ENCODE measurements at regions not wholly inside any gene's neighbourhood (a gene's known extent, or its start where the extent isn't known, plus 50 kb on each side); places are given as distances from the start of the nearest gene placed in this dataset.
A peak's percentile ranks its signal among the peaks of the same experiment; 100 is the strongest.

GRCh38 chr1:60715970-60716369 is 366.4 kb upstream of the NFIA start:
- Histone ChIP-seq H3K4me3 (no peak overlapping the region), H3K27ac (no peak overlapping the region), H3K27me3 (no peaks in the 10 kb centered on the region), H3K36me3 (no peaks in the 10 kb centered on the region), H3K9me3 (peaks cover 0 to 15% (median 0%) of the 10 kb centered on the region in 12 donors), H3K4me1 (no peaks in the 10 kb centered on the region)
- intact Hi-C loops (cut with DNase I): no loop called here
- DNase-seq (no peak), ATAC-seq (no peak)
- no peak for TF ChIP-seq POLR2A (IDR thresholded peaks at IDR 0.05)
- TF ChIP-seq CTCF (IDR thresholded peaks at IDR 0.05): no peak

- no peaks in the 10 kb centered on the region for H3K27me3 ChIP-seq
- no peak overlapping the region for H3K27ac ChIP-seq
- no peak overlapping the region for H3K4me3 ChIP-seq
- intact Hi-C loops (cut with DNase I): no loop called here
- TF ChIP-seq CTCF (IDR thresholded peaks at IDR 0.05) (no peak), POLR2A (IDR thresholded peaks at IDR 0.05) (no peak)
- H3K36me3 ChIP-seq: no peaks in the 10 kb centered on the region
- no peaks in the 10 kb centered on the region for H3K4me1 ChIP-seq
- ATAC-seq: no peak
- DNase-seq: no peak
- H3K9me3 ChIP-seq: peaks cover 0 to 18% (median 0%) of the 10 kb centered on the region in 12 donors
Observed at GRCh38 chr1:60709426-60709825, 372.9 kb upstream of the NFIA start.

- no peaks in the 10 kb centered on the region for H3K27me3 ChIP-seq
- no peaks in the 10 kb centered on the region for H3K4me1 ChIP-seq
- peaks cover 0 to 8% (median 0%) of the 10 kb centered on the region in 12 donors for H3K9me3 ChIP-seq
- no peak overlapping the region for H3K4me3 ChIP-seq
- H3K27ac ChIP-seq: no peak overlapping the region
- DNase-seq (no peak), ATAC-seq (peak in 1 of 4 donors; percentile 65)
- TF ChIP-seq POLR2A (IDR thresholded peaks at IDR 0.05) (no peak), CTCF (IDR thresholded peaks at IDR 0.05) (no peak)
- no peaks in the 10 kb centered on the region for H3K36me3 ChIP-seq
- intact Hi-C loops (cut with DNase I): no loop called here
- 42 to 63% (median 59%) methylated on average over 2 of the region's 2 CpGs for WGBS, 4 donors
Observed at GRCh38 chr1:60705026-60705425, 377.3 kb upstream of the NFIA start.

GRCh38 chr1:60703155-60703554 is 379.2 kb upstream of the NFIA start:
- H3K4me1 ChIP-seq: peaks cover 0 to 3% (median 0%) of the 10 kb centered on the region in 12 donors
- no peaks in the 10 kb centered on the region for H3K36me3 ChIP-seq
- no peak overlapping the region for H3K27ac ChIP-seq
- no peak overlapping the region for H3K4me3 ChIP-seq
- TF ChIP-seq CTCF (IDR thresholded peaks at IDR 0.05): no peak
- TF ChIP-seq POLR2A (IDR thresholded peaks at IDR 0.05): no peak
- ATAC-seq (no peak), DNase-seq (no peak)
- H3K9me3 ChIP-seq: peaks cover 0 to 6% (median 0%) of the 10 kb centered on the region in 12 donors
- intact Hi-C loops (cut with DNase I): no loop called here
- H3K27me3 ChIP-seq: no peaks in the 10 kb centered on the region
